Astrocyte (in vitro differentiated cells and primary cell): ENCODE measurements at regions not wholly inside any gene's neighbourhood (a gene's known extent, or its start where the extent isn't known, plus 50 kb on each side); places are given as distances from the start of the nearest gene placed in this dataset.

ENCODE experiments used
- DNase-seq: peaks from one replicate; pipeline ENCODE4 v3.0.0-alpha.2; 2010; ENCODE audit warnings: low read depth
- FAIRE-seq: peaks from 2 replicates; lab custom pipeline; 2011; peaks lifted over from hg19 to GRCh38; lab: Jason Lieb, UNC
- H2AFZ ChIP-seq: 2 replicates; pipeline ENCODE4 v1.6.0; 2012; ENCODE audit warnings: low read depth, low read length, inconsistent platforms
- H3K27ac ChIP-seq: 2 replicates; pipeline ENCODE4 v1.5.1; 2011; ENCODE audit warnings: low read depth, low read length, inconsistent platforms
- H3K27me3 ChIP-seq: 2 replicates; pipeline ENCODE4 v1.6.0; 2011; ENCODE audit warnings: low read length, inconsistent platforms; ENCODE audit not compliant: insufficient read depth
- H3K36me3 ChIP-seq: 2 replicates; pipeline ENCODE4 v1.5.1; 2011; ENCODE audit warnings: low read length, inconsistent platforms; ENCODE audit not compliant: insufficient read depth
- H3K4me1 ChIP-seq: 2 replicates; pipeline ENCODE4 v1.5.1; 2011; ENCODE audit warnings: low read length, inconsistent platforms; ENCODE audit not compliant: insufficient read depth
- H3K4me2 ChIP-seq: 2 replicates; pipeline ENCODE4 v1.6.0; 2012; ENCODE audit warnings: low read length, inconsistent platforms
- H3K4me3 ChIP-seq: 2 replicates; pipeline ENCODE4 v1.5.1; 2011; ENCODE audit warnings: low read depth, mild to moderate bottlenecking, low read length, inconsistent platforms; ENCODE audit not compliant: insufficient read depth
- H3K79me2 ChIP-seq: 2 replicates; pipeline ENCODE4 v1.6.0; 2012; ENCODE audit warnings: mild to moderate bottlenecking, low read length, inconsistent platforms; ENCODE audit not compliant: insufficient read depth
- H3K9ac ChIP-seq: 2 replicates; pipeline ENCODE4 v1.6.0; 2012; ENCODE audit warnings: mild to moderate bottlenecking, low read length, inconsistent platforms
- H3K9me3 ChIP-seq: 2 replicates; pipeline ENCODE4 v1.5.1; 2012; ENCODE audit warnings: low read depth, mild to moderate bottlenecking, low read length, inconsistent platforms; ENCODE audit not compliant: insufficient read depth
- H4K20me1 ChIP-seq: 2 replicates; pipeline ENCODE4 v1.6.0; 2012; ENCODE audit warnings: low read length, inconsistent platforms; ENCODE audit not compliant: insufficient read depth
- H3K27ac Mint-ChIP-seq: one replicate; pipeline ENCODE4 v1.8.0; 2021; ENCODE audit warnings: mild to moderate bottlenecking, mixed read lengths; ENCODE audit not compliant: unreplicated experiment
- H3K27me3 Mint-ChIP-seq: one replicate; pipeline ENCODE4 v1.8.0; 2021; ENCODE audit warnings: low read depth, mixed read lengths; ENCODE audit not compliant: unreplicated experiment
- H3K36me3 Mint-ChIP-seq: one replicate; pipeline ENCODE4 v1.8.0; 2021; ENCODE audit warnings: low read depth, mixed read lengths; ENCODE audit not compliant: unreplicated experiment
- H3K4me1 Mint-ChIP-seq: one replicate; pipeline ENCODE4 v1.8.0; 2021; ENCODE audit warnings: low read depth, mixed read lengths; ENCODE audit not compliant: unreplicated experiment
- H3K4me3 Mint-ChIP-seq: one replicate; pipeline ENCODE4 v1.8.0; 2021; ENCODE audit warnings: mild to moderate bottlenecking, moderate library complexity, mixed read lengths; ENCODE audit not compliant: unreplicated experiment
- H3K9me3 Mint-ChIP-seq: one replicate; pipeline ENCODE4 v1.8.0; 2021; ENCODE audit warnings: mild to moderate bottlenecking, mixed read lengths; ENCODE audit not compliant: unreplicated experiment
- CTCF ChIP-seq: IDR thresholded peaks from 2 replicates; pipeline ENCODE4 v1.5.1; 2011; ENCODE audit warnings: low read depth, mild to moderate bottlenecking, inconsistent platforms, low read length, moderate library complexity; ENCODE audit not compliant: insufficient read depth
- EZH2 ChIP-seq: IDR thresholded peaks from 2 replicates; pipeline ENCODE4 v1.6.1; 2012; ENCODE audit warnings: mild to moderate bottlenecking, low read length, inconsistent platforms; ENCODE audit not compliant: insufficient read depth

GRCh38 chr4:129526812-129527211, 430.9 kb downstream of the C4orf33 start:
- Mint-ChIP-seq H3K9me3 (no peaks in the 10 kb centered on the region), H3K27me3 (peaks cover 2% of the 10 kb centered on the region), H3K27ac (no peak overlapping the region), H3K4me3 (no peak overlapping the region), H3K36me3 (no peaks in the 10 kb centered on the region), H3K4me1 (no peaks in the 10 kb centered on the region)
- no peaks in the 10 kb centered on the region for H3K4me1 ChIP-seq
- no peak overlapping the region for H3K4me2 ChIP-seq
- TF ChIP-seq EZH2 = no peak
- no peak for TF ChIP-seq CTCF
- H3K9ac ChIP-seq = no peak overlapping the region
- H3K27me3 ChIP-seq = no peaks in the 10 kb centered on the region
- DNase-seq (no peak), FAIRE-seq (no peak)
- H3K27ac ChIP-seq = no peak overlapping the region
- no peaks in the 10 kb centered on the region for H4K20me1 ChIP-seq
- no peak overlapping the region for H3K4me3 ChIP-seq
- H3K79me2 ChIP-seq = no peaks in the 10 kb centered on the region
- H3K9me3 ChIP-seq = no peaks in the 10 kb centered on the region
- H3K36me3 ChIP-seq = no peaks in the 10 kb centered on the region
- no peak overlapping the region for H2AFZ ChIP-seq

DNA sequence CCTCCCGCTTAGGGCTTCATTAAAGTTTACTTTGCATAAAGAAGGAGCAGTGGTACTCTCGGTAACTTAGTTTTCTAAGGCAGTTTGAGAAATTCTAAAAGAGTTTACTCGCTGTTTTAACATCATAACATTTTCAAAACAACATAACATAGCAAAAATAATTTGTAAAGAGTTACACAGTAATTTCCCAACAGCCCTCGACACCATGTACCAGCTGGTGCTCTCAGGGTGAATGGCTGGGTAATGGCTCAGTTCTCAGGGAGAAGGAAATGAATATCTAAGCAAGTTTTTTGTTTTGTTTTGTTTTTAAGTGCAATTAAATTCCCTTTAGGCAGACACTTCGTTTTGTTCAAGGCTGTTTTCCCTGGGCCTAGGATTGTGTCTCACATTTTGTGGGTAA, 435.3 kb downstream of the C4orf33 start:
- Mint-ChIP-seq H3K36me3 (no peaks in the 10 kb centered on the region), H3K27me3 (no peaks in the 10 kb centered on the region), H3K4me1 (no peaks in the 10 kb centered on the region), H3K4me3 (no peak overlapping the region), H3K9me3 (no peaks in the 10 kb centered on the region), H3K27ac (no peak overlapping the region)
- Histone ChIP-seq H2AFZ (no peak overlapping the region), H3K27ac (no peak overlapping the region), H4K20me1 (no peaks in the 10 kb centered on the region), H3K79me2 (no peaks in the 10 kb centered on the region), H3K4me3 (no peak overlapping the region), H3K27me3 (no peaks in the 10 kb centered on the region), H3K9me3 (no peaks in the 10 kb centered on the region), H3K36me3 (no peaks in the 10 kb centered on the region), H3K4me1 (no peaks in the 10 kb centered on the region), H3K9ac (no peak overlapping the region), H3K4me2 (no peak overlapping the region)
- no peak for DNase-seq
- no peak for TF ChIP-seq CTCF
- TF ChIP-seq EZH2 = no peak
- FAIRE-seq = no peak

DNA sequence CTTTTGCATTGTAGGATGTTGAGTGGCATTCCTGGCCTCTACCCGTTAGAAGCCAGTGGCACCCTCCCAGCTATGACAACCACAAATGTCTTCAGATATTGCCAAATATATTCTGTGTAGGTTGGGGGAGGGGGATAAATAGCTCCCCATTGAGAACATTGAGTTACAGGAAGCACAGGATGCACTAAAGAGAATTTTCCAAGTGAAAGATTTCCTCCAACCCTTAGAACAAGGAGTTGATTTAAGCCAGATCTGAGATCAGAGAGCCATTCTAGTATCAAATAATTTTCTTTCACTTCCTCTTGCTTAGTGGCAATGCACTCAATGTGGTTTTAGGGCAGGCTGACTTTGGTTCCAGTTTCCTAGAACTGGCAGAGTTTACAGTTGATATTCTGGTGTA, 436.6 kb downstream of the C4orf33 start:
- no peaks in the 10 kb centered on the region for H3K9me3 Mint-ChIP-seq

More for the DNA sequence above, 436.6 kb downstream of the C4orf33 start:
- FAIRE-seq = no peak
- H2AFZ ChIP-seq = no peak overlapping the region
- H3K4me2 ChIP-seq = no peak overlapping the region
- no peak overlapping the region for H3K9ac ChIP-seq
- Mint-ChIP-seq H3K27ac (no peak overlapping the region), H3K27me3 (no peaks in the 10 kb centered on the region), H3K36me3 (no peaks in the 10 kb centered on the region), H3K4me3 (no peak overlapping the region), H3K4me1 (no peaks in the 10 kb centered on the region)
- DNase-seq = no peak
- H3K27me3 ChIP-seq = no peaks in the 10 kb centered on the region
- TF ChIP-seq EZH2 (no peak), CTCF (no peak)
- no peaks in the 10 kb centered on the region for H3K9me3 ChIP-seq
- H3K79me2 ChIP-seq = no peaks in the 10 kb centered on the region
- no peaks in the 10 kb centered on the region for H3K36me3 ChIP-seq
- no peaks in the 10 kb centered on the region for H4K20me1 ChIP-seq
- no peak overlapping the region for H3K27ac ChIP-seq
- no peak overlapping the region for H3K4me3 ChIP-seq
- no peaks in the 10 kb centered on the region for H3K4me1 ChIP-seq
